GOT3 (cell line): ENCODE measurements at regions not wholly inside any gene's neighbourhood (a gene's known extent, or its start where the extent isn't known, plus 50 kb on each side); places are given as distances from the start of the nearest gene placed in this dataset.
"Not testable (repeated sequence)": the region's sequence is repeated elsewhere in the genome, so short reads cannot be mapped to it uniquely, and the experiment has no call there.

Experiments
- DNase-seq: peaks from one replicate; lab custom pipeline; 2025; ENCODE audit warnings: mixed read lengths; lab: John Stamatoyannopoulos, UW

DNA sequence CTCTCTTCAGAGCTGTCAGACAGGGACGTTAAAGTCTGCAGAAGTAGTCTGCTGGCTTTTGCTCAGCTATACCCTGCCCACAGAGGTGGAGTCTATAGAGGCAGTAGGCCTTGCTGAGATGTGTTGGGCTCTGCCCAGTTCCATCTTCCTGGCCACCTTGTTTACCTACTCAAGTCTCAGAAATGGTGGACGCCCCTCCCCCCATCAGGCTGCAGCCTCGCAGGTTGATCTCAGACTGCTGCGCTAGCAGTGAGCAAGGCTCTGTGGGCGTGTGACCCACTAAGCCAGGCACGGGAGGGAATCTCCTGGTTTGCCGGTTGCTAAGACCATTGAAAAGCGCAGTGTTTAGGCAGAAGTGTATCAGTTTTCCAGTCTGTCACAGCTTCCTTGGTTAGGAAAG lies 305.0 kb downstream of the BCKDHB start:
- DNase-seq = no peak

DNA sequence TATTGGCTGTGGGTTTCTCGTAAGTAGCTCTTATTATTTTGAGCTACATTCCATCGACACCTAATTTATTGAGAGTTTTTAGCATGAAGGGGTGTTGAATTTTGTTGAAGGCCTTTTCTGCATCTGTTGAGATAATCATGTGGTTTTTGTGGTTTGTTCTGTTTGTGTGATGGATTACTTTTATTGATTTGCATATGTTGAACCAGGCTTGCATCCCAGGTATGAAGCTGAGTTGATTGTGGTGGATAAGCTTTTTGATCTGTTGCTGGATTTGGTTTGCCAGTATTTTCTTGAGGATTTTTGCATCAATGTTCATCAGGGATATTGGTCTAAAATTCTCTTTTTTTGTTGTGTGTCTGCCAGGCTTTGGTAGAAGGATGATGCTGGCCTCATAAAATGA lies 301.5 kb downstream of the BCKDHB start:
- not testable (repeated sequence) for DNase-seq

DNA sequence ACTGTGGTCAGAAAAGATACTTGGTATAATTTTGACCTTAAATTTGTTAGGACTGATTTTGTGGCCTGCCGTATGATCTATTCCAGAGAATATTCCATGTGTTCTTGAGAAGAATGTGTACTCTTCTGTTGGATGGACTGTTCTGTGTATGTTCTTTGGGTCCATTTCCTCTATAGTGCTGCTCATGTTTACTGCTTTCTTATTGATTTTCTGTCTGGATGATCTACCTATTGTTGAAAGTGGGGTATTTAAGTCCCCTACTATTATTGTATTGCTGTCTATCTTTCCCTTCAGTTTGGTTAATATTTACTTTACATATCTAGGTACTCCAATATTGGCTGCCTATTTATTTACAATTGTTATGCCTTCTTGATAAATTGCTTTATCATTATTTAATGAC lies 298.4 kb downstream of the BCKDHB start:
- no peak for DNase-seq

DNA sequence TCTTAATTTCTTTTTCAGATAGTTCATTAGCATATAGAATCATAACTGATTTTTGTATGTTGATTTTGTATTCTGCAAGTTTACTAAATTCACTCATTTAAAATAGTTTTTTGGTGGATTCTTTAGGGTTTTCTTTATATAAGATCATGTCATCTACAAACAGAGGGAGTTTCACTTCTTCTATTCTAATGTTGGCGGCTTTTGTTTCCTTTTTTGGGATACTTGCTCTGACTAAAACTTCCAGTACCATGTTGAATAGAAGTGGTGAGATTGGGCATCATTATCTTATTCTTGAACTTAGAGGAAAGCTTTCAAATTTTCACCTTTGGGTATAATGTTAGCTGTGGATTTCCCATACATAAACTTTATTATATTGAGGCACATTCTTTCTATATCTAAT lies 296.9 kb downstream of the BCKDHB start:
- DNase-seq = no peak

- DNase-seq = no peak
Observed at GRCh38 chr6:80402266-80402665, 295.8 kb downstream of the BCKDHB start.
